Loucy (cell line): ENCODE measurements at regions not wholly inside any gene's neighbourhood (a gene's known extent, or its start where the extent isn't known, plus 50 kb on each side); places are given as distances from the start of the nearest gene placed in this dataset.
A peak's percentile ranks its signal among the peaks of the same experiment; 100 is the strongest.

Experiments
- H2AFZ ChIP-seq: fragments of 200-600 bp; sonication (generic); 2 replicates; pipeline ENCODE4 v1.6.0; 2016; ENCODE audit warnings: antibody characterized with exemption, mild to moderate bottlenecking, low read length, moderate library complexity
- H3F3A ChIP-seq: fragments of 200-600 bp; 2 replicates; pipeline ENCODE4 v1.6.0; 2016; ENCODE audit warnings: antibody characterized with exemption, low read depth, mild to moderate bottlenecking
- H3K27me3 ChIP-seq: fragments of 200-600 bp; sonication (generic); 2 replicates; pipeline ENCODE4 v1.6.1; 2014; ENCODE audit warnings: low read length, mild to moderate bottlenecking; ENCODE audit not compliant: insufficient read depth, poor library complexity, severe bottlenecking
- H3K36me3 ChIP-seq: fragments of 200-600 bp; sonication (generic); 2 replicates; pipeline ENCODE4 v1.6.1; 2016; ENCODE audit warnings: low read length; ENCODE audit not compliant: insufficient read depth
- H3K4me1 ChIP-seq: fragments of 200-600 bp; sonication (generic); 2 replicates; pipeline ENCODE4 v1.5.1; 2014; ENCODE audit warnings: low read length, mild to moderate bottlenecking; ENCODE audit not compliant: insufficient read depth, poor library complexity, severe bottlenecking
- H3K4me2 ChIP-seq: fragments of 200-600 bp; sonication (generic); 2 replicates; pipeline ENCODE4 v1.6.0; 2014; ENCODE audit warnings: antibody characterized with exemption, low read length, low read depth, mild to moderate bottlenecking; ENCODE audit not compliant: poor library complexity, severe bottlenecking
- H3K4me3 ChIP-seq: fragments of 200-600 bp; sonication (generic); 2 replicates; pipeline ENCODE4 v1.5.1; 2014; ENCODE audit warnings: low read length, mild to moderate bottlenecking, mixed read lengths; ENCODE audit not compliant: poor library complexity, severe bottlenecking
- H3K79me2 ChIP-seq: fragments of 200-600 bp; sonication (generic); 2 replicates; pipeline ENCODE4 v1.6.1; 2014; ENCODE audit warnings: low read length; ENCODE audit not compliant: insufficient read depth
- H3K9ac ChIP-seq: fragments of 200-600 bp; sonication (generic); 2 replicates; pipeline ENCODE4 v1.6.0; 2014; ENCODE audit warnings: mild to moderate bottlenecking, low read depth, low read length, moderate library complexity; ENCODE audit not compliant: poor library complexity, severe bottlenecking
- H3K9me2 ChIP-seq: fragments of 200-600 bp; sonication (generic); replicated peaks from 2 replicates; pipeline ENCODE4 v1.6.1; 2016; ENCODE audit warnings: low read depth, low read length, mixed read lengths
- H3K9me3 ChIP-seq: fragments of 200-600 bp; sonication (generic); 2 replicates; pipeline ENCODE4 v1.6.1; 2014; ENCODE audit warnings: mild to moderate bottlenecking, antibody characterized with exemption, low read length, low read depth; ENCODE audit not compliant: insufficient read depth
- H4K20me1 ChIP-seq: fragments of 200-600 bp; sonication (generic); 2 replicates; pipeline ENCODE4 v1.6.0; 2014; ENCODE audit warnings: antibody characterized with exemption, low read length, mild to moderate bottlenecking; ENCODE audit not compliant: insufficient read depth, poor library complexity, severe bottlenecking
- CTCF ChIP-seq: fragments of 200-600 bp; sonication (generic); conservative IDR thresholded peaks from 2 replicates; pipeline ENCODE4 v1.5.1; 2014; ENCODE audit warnings: mild to moderate bottlenecking, antibody characterized with exemption, low read length
- EZH2phosphoT487 ChIP-seq: fragments of 200-600 bp; IDR thresholded peaks from 2 replicates; pipeline ENCODE4 v1.6.1; 2018; ENCODE audit warnings: antibody characterized with exemption, mild to moderate bottlenecking, moderate library complexity, borderline replicate concordance

- Histone ChIP-seq H3K4me1 (no peaks in the 10 kb centered on the region), H3F3A (no peaks in the 10 kb centered on the region), H2AFZ (no peak overlapping the region), H3K4me2 (no peak overlapping the region), H3K4me3 (no peak overlapping the region), H4K20me1 (no peaks in the 10 kb centered on the region), H3K9me3 (no peaks in the 10 kb centered on the region), H3K9ac (no peak overlapping the region), H3K36me3 (no peaks in the 10 kb centered on the region), H3K9me2 (no peaks in the 10 kb centered on the region), H3K79me2 (no peaks in the 10 kb centered on the region), H3K27me3 (no peaks in the 10 kb centered on the region)
- TF ChIP-seq EZH2phosphoT487 (no peak), CTCF (peak; percentile 38)
Measured at GRCh38 chr19:34851277-34851804, 75.4 kb upstream of the ZNF30 start.

GRCh38 chr19:34847393-34847792, 74.4 kb upstream of the ZNF599 start:
- Histone ChIP-seq H3K9me2 (no peaks in the 10 kb centered on the region), H3K4me2 (no peak overlapping the region), H3K9me3 (no peaks in the 10 kb centered on the region), H3K36me3 (no peaks in the 10 kb centered on the region), H3F3A (no peaks in the 10 kb centered on the region), H3K9ac (no peak overlapping the region), H2AFZ (no peak overlapping the region), H3K4me3 (no peak overlapping the region), H4K20me1 (no peaks in the 10 kb centered on the region), H3K79me2 (no peaks in the 10 kb centered on the region), H3K27me3 (no peaks in the 10 kb centered on the region), H3K4me1 (no peaks in the 10 kb centered on the region)
- TF ChIP-seq CTCF (no peak), EZH2phosphoT487 (no peak)

- no peak overlapping the region for H3K9ac ChIP-seq
- no peak overlapping the region for H3K4me3 ChIP-seq
- H3K36me3 ChIP-seq: no peaks in the 10 kb centered on the region
- H3K27me3 ChIP-seq: no peaks in the 10 kb centered on the region
- no peaks in the 10 kb centered on the region for H3K9me2 ChIP-seq
- H4K20me1 ChIP-seq: no peaks in the 10 kb centered on the region
- no peaks in the 10 kb centered on the region for H3K79me2 ChIP-seq
- no peaks in the 10 kb centered on the region for H3K9me3 ChIP-seq
- H3K4me1 ChIP-seq: no peaks in the 10 kb centered on the region
- TF ChIP-seq EZH2phosphoT487: no peak
- TF ChIP-seq CTCF: no peak
- H3F3A ChIP-seq: no peaks in the 10 kb centered on the region
- H2AFZ ChIP-seq: no peak overlapping the region
- no peak overlapping the region for H3K4me2 ChIP-seq
Measured at GRCh38 chr19:34844277-34844676, 71.3 kb upstream of the ZNF599 start.
